Stimulated activated CD4-positive, alpha-beta T cell treated with anti-CD3 and anti-CD28 coated beads, TNF-alpha, amount 100 ng/mL, for 1 hour (primary cell): ENCODE measurements at regions not wholly inside any gene's neighbourhood (a gene's known extent, or its start where the extent isn't known, plus 50 kb on each side); places are given as distances from the start of the nearest gene placed in this dataset.
"Not testable (repeated sequence)": the region's sequence is repeated elsewhere in the genome, so short reads cannot be mapped to it uniquely, and the experiment has no call there.

Source experiments
- DNase-seq, 3 donors: peaks; one replicate each; pipeline ENCODE4 v3.0.0-alpha.2; 2020; ENCODE audit warnings: low read depth in 3 of 3, low spot score in 1 of 3

DNA sequence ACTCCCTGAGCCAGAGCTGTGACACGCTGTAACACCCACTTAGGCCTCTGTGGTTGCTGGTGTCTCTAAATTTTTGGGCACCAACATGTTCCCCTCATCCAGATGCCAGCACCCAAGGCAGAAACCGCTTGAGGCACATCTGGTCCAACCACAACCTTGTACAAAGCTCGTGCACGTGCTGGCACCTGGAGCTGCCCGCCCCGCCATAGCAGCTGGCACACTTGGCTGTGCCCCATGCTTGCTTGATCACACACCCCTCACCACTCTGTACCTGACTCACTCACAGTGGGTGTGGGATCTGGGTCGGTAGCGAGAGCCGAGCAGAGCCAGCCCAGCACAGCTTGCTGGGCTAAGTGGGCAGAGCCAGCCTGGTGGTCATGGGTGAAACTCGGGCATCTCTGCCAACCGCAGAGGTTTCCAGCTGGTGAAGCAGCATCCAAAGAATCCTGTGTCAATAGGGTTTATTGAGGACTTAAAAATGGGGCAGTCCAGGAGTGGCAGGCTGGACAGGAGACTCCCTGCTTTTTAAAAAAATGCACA, 1210.4 kb downstream of the TYW1 start:
- no peak for DNase-seq

GRCh38 chr7:68207676-68208075, 1211.0 kb downstream of the TYW1 start:
- no peak for DNase-seq

DNA sequence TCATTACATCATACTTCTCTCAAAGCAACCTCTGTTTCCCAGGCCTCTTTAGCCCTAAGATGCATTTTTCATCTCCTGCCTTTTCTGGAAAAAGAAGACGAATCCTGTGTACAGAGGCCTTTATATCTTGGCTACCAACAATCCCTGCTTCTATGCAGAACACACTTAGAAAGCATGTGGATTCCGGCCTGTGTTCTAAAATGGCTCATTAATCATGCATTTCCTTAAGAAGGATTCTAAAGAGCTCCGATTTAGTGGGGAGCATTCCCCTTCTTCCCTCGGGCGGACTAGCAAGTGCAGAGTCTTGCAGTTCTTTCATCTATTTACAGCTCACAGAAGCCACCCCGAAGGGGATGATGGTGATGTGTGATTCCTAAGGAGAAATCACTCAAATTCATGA, 1212.9 kb downstream of the TYW1 start:
- DNase-seq: no peak

DNA sequence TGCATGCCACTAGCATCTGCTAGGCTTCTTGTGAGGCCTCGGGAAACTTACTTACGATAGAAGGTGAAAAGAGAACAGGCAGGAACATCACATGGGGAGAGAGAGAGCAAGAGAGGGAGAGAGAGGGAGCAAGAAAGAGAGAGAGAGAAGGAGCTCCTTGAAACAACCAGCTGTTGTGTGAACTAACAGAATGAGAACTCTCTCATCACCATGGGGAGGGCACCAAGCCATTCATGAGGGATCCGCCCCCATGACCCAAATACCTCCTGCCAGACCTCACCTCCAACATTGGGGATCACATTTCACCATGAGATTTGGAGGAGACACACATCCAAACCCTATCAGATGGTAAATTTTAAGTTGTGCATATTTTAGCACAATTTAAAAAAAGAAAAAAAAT, 1217.2 kb downstream of the TYW1 start:
- DNase-seq: no peak

GRCh38 chr7:68216051-68216450, 1219.4 kb downstream of the TYW1 start:
- DNase-seq: no peak

- DNase-seq: no peak
These were observed 1220.8 kb downstream of the TYW1 start for GRCh38 chr7:68217426-68217825.

GRCh38 chr7:68218461-68218860, 1221.8 kb downstream of the TYW1 start:
- DNase-seq: no peak

DNA sequence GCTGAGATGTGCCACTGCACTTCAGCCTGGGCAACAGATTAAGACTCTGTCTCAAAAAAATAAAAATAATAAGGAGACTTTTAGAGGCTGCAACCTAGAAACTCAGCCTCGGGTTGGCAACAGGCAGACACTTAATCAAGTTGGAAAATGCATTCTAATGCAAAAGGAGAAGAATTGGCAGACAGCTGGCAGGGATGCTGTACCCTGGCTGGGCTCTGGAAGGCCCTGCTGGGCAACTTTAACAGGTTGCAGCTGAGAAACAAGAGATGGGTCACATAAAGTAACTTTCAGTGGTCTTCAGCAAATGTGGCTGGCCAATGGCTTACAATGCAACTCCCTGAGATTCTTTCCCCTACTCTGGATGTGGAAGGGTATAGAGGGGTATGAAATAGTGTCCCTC, 1225.7 kb downstream of the TYW1 start:
- DNase-seq: no peak

DNA sequence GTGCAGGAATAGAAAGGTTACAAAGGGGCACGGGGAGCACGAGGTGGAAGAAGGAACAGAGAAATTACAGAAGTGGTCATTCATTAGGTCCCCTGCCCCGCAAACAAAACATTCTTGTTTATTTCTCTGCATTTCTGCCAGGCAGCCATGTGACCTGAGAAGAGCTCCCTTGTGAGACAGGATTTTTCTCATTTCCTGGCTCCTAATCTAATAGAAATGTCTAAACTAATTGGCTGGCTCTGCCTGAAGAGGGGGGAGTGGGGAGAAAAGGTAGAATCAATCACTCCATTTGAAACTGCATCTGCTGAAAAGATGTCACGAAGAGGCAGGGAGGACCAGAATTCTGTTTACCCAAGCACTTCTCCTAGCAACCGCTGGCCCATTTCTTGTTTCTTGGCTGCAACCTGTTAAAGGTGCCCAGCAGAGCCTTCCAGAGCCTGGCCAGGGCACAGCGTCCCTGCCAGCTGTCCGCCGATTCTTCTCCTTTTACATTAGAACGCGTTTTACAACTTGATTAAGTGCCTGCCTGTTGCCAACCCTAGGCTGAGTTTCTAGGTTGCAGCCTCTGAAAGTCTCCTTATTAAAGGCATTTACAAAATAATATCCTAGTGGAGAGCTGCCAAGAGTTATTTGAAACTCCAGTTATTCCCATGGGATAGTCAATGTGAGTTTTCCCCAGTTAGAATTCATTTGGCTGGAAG, 1227.6 kb downstream of the TYW1 start:
- DNase-seq: no peak

DNA sequence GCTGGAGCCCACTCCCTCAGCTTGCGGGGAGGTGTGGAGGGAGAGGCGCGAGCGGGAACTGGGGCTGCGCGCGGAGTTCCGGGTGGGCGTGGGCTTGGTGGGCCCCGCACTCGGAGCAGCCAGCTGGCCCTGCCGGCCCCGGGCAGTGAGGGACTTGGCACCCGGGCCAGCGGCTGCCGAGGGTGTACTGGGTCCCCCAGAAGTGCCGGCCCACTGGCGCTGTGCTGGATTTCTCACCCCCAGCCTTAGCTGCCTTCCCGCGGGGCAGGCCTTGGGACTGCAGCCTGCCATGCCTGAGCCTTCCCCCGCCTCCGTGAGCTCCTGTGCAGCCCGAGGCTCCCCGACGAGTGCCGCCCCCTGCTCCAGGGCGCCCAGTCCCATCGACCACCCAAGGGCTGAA, 1234.4 kb downstream of the TYW1 start:
- not testable (repeated sequence) for DNase-seq

GRCh38 chr7:68235937-68236336, 1239.3 kb downstream of the TYW1 start:
- DNase-seq: no peak

DNA sequence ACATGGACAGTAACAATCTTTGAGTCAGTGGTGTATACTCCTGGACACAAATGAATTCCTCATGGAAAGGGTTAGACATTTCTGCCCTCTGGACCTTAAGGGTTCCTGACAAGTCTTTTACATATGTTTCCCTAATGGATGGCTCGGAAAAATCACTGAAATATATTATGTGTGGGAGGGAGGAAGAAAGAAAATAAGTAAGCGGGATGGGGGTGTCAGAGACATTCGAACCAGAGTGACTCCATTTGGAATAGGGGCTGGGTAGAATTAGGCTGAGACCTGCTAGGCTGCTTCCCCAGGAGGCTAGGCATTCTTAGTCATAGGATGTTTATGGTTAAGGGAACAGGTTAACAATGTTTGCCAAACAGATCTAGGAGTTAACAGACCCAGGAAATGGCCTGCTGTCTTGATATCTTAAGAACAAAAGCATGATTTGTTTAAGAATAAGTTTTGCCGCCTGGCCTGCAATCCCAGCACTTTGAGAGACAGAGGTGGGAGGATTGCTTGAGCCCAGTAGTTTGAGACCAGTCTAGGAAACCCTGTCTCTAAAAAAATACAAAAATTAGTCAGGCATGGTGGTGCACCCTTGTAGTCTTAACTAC, 1241.7 kb downstream of the TYW1 start:
- DNase-seq: no peak

GRCh38 chr7:68243128-68243527, 1246.5 kb downstream of the TYW1 start:
- no peak for DNase-seq

- no peak for DNase-seq
These were observed 1247.8 kb downstream of the TYW1 start for GRCh38 chr7:68244389-68244788.

GRCh38 chr7:68245688-68246087, 1249.1 kb downstream of the TYW1 start:
- DNase-seq: no peak

DNA sequence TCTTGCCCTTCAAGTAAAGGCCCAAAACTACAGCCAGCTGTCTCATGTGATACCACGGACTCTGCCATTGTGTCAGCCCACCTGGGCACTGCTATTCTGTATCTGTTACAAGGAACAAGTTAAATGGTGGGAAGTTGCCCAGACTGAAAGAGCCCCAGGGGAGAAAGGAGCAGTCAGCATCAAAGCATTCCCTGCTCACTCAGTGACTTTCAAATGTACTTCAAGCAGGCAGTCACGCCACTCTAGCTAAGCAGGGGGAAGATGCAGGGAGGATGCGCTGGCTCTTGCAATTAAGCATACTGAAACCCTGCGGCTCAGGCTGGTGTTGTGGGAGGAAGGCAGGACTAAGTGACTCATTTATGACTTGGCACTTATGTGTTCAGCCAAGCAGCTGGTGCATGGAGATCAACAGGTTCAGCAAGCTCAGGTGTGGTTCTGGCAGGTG, 1249.6 kb downstream of the TYW1 start:
- DNase-seq: no peak

- DNase-seq: no peak
These were observed 1250.5 kb downstream of the TYW1 start for GRCh38 chr7:68247126-68247525.

DNA sequence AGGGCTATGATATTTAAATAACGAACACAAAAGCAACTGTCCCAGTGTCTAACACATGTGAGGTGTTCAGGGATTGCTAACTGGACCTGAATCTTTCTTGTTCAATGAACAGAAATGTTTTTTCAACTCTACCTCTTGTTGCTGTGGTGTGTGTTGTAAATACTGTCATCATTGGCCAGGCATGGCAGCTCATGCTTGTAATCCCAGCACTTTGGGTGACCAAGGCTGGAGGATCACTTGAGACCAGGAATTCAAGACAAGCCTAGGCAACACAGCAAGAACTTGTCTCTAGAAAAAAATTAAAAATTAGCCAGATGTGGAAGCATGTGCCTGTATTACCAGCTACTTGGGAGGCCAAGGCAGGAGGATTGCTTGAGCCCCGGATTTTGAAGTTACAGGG, 1250.9 kb downstream of the TYW1 start:
- DNase-seq: no peak

DNA sequence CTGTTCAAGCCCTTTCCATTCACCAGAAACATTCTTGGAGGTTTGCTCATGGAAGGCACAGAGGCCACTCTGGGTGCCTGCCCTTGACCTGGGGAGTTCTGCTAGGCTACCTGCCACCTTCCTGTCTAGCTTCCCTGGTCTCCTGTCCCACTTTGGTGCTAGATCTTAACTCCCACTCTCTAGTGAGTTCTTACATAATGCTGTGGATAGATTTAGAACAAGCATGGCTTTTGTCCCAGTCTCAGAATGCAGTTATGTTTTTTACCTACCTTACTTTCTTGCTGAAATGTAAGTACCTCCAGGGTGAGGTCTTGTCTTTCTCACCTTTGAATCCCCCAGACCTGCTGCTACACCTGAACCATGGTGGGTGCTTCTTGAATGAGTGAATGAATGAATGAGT, 1252.3 kb downstream of the TYW1 start:
- no peak for DNase-seq

DNA sequence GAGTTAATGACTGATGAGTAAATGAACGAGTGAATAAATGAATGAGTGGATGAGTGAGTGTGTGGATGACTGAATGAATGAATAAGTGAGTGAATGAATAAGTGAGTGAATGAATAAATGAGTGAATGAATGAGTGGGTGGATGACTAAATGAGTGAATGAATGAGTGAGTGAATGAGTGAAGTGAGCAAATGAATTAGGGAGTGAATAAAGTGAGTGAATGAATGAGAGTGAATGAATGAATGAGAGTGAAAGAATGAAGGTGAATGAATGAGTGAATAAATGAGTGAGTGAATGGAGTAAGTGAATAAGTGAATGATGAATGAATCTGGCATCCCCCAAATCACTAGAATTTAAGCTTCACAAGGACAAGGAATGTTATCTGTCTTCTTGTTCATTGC, 1253.0 kb downstream of the TYW1 start:
- no peak for DNase-seq

GRCh38 chr7:68250143-68250542, 1253.5 kb downstream of the TYW1 start:
- DNase-seq: no peak

GRCh38 chr7:68254815-68255214, 1258.2 kb downstream of the TYW1 start:
- not testable (repeated sequence) for DNase-seq

DNA sequence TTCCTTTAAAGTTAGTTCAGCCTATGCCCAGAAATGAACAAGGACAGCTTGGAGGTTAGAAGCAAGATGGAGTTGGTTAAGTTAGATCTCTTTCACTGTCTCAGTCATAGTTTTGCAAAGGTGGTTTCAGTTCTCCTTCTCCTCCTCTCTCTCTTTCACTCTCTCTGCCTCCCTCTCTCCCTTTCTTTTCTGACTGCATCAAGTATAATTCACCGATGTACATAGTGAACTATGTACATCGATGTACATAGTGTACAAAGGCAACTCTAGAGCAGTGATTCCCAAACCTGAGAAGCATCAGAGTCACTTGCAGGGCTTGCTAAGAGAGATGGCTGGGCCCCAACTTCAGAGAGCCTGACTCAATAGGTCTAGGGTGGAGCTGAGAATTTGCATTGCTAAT, 1259.7 kb downstream of the TYW1 start:
- no peak for DNase-seq
